Fibroblast of lung (primary cell): ENCODE measurements at regions not wholly inside any gene's neighbourhood (a gene's known extent, or its start where the extent isn't known, plus 50 kb on each side); places are given as distances from the start of the nearest gene placed in this dataset.

Source experiments
- DNase-seq, 2 donors: peaks; one replicate each; pipeline versions ENCODE4 v3.0.0 to v3.0.0-alpha.2; 2010; ENCODE audit warnings: low read depth in 2 of 2
- H2AFZ ChIP-seq: 2 replicates; pipeline ENCODE4 v1.5.1; 2012; ENCODE audit warnings: low read length, control low read depth, inconsistent platforms
- H3K27ac ChIP-seq: 2 replicates; pipeline ENCODE4 v1.5.1; 2011; ENCODE audit warnings: low read length, control low read depth; ENCODE audit not compliant: insufficient read depth
- H3K27me3 ChIP-seq: 2 replicates; pipeline ENCODE4 v1.5.1; 2011; ENCODE audit warnings: mild to moderate bottlenecking, low read length; ENCODE audit not compliant: control insufficient read depth, insufficient read depth
- H3K36me3 ChIP-seq: 2 replicates; pipeline ENCODE4 v1.5.1; 2011; ENCODE audit warnings: low read length; ENCODE audit not compliant: control insufficient read depth, insufficient read depth
- H3K4me1 ChIP-seq: 2 replicates; pipeline ENCODE4 v1.5.1; 2011; ENCODE audit warnings: low read length; ENCODE audit not compliant: control insufficient read depth, insufficient read depth; ENCODE audit errors: extremely low read depth
- H3K4me2 ChIP-seq: 2 replicates; pipeline ENCODE4 v1.5.1; 2011; ENCODE audit warnings: low read length, control low read depth; ENCODE audit not compliant: insufficient read depth; ENCODE audit errors: extremely low read depth
- H3K4me3 ChIP-seq, 4 experiments: fragments of 200-600 bp in 1 of 4; sonication (generic) in 1 of 4; replicated peaks in 1 of 4; 2 replicates each; pipeline ENCODE4 v1.5.1; 2011 to 2016; ENCODE audit warnings: low read length in 4 of 4, low read depth in 3 of 4, mild to moderate bottlenecking in 3 of 4, control low read depth in 2 of 4, inconsistent platforms in 1 of 4, mixed read lengths in 1 of 4; ENCODE audit not compliant: insufficient read depth in 1 of 4; ENCODE audit errors: control extremely low read depth in 1 of 4
- H3K79me2 ChIP-seq: 2 replicates; pipeline ENCODE4 v1.5.1; 2012; ENCODE audit warnings: mild to moderate bottlenecking, low read length, inconsistent platforms; ENCODE audit not compliant: control insufficient read depth, insufficient read depth
- H3K9ac ChIP-seq: 2 replicates; pipeline ENCODE4 v1.5.1; 2011; ENCODE audit warnings: mild to moderate bottlenecking, low read length, control low read depth; ENCODE audit not compliant: insufficient read depth
- H3K9me3 ChIP-seq: 2 replicates; pipeline ENCODE4 v1.5.1; 2012; ENCODE audit warnings: low read depth, low read length; ENCODE audit not compliant: control insufficient read depth, insufficient read depth
- H4K20me1 ChIP-seq: 2 replicates; pipeline ENCODE4 v1.5.1; 2011; ENCODE audit warnings: low read length; ENCODE audit not compliant: control insufficient read depth, insufficient read depth; ENCODE audit errors: extremely low read depth
- EZH2 ChIP-seq: IDR thresholded peaks from 2 replicates; pipeline ENCODE4 v1.5.1; 2012; ENCODE audit warnings: low read length, control low read depth, mild to moderate bottlenecking; ENCODE audit errors: missing control alignments
- TF ChIP-seq, protein P1 (sequence below), 2 donors: IDR thresholded peaks in 1 of 2; conservative IDR thresholded peaks in 1 of 2; 1 replicate in 1 of 2; 2 replicates in 1 of 2; pipeline ENCODE4 v1.5.1; 2011 to 2012; ENCODE audit warnings: low read length in 2 of 2, control low read depth in 1 of 2, inconsistent platforms in 1 of 2, low read depth in 1 of 2, mild to moderate bottlenecking in 1 of 2

DNA sequence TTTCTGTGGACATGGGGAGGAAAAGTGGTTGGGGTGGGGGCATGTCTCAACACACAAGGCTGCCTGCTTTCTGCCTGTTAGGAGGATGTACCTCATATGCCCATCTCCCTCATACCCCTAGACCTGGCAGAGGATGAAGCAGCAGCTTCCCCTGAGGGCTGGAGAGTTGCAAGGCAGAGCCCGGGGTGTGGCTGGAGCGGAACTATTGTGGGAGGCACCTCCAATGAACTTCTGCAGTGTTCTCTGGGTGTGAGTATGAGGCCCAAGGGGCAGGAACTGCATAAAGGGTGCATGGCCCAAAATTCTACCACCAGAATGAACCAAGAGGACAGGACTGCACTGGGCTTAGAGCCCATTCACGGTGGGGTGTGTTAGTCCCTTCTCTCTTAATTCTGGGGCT, 296.3 kb upstream of the SIX2 start:
- no peak for TF ChIP-seq EZH2
- TF ChIP-seq, protein P1, sequence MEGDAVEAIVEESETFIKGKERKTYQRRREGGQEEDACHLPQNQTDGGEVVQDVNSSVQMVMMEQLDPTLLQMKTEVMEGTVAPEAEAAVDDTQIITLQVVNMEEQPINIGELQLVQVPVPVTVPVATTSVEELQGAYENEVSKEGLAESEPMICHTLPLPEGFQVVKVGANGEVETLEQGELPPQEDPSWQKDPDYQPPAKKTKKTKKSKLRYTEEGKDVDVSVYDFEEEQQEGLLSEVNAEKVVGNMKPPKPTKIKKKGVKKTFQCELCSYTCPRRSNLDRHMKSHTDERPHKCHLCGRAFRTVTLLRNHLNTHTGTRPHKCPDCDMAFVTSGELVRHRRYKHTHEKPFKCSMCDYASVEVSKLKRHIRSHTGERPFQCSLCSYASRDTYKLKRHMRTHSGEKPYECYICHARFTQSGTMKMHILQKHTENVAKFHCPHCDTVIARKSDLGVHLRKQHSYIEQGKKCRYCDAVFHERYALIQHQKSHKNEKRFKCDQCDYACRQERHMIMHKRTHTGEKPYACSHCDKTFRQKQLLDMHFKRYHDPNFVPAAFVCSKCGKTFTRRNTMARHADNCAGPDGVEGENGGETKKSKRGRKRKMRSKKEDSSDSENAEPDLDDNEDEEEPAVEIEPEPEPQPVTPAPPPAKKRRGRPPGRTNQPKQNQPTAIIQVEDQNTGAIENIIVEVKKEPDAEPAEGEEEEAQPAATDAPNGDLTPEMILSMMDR (conservative IDR thresholded peaks at IDR 0.05 in 1 of 2, IDR thresholded peaks at IDR 0.05 in 1 of 2; ENCODE audit: low read depth in 1 of 2, low read length in 2 of 2) = no peak
- Histone ChIP-seq H3K36me3 (no peaks in the 10 kb centered on the region), H3K9ac (no peak overlapping the region), H3K4me2 (no peak overlapping the region), H3K27me3 (peaks cover 26% of the 10 kb centered on the region), H4K20me1 (no peaks in the 10 kb centered on the region), H3K27ac (no peak overlapping the region), H2AFZ (no peak overlapping the region), H3K4me1 (no peaks in the 10 kb centered on the region), H3K4me3 (no peak overlapping the region), H3K9me3 (no peaks in the 10 kb centered on the region), H3K79me2 (no peaks in the 10 kb centered on the region)
- DNase-seq = no peak

GRCh38 chr2:45303417-45304202, 294.4 kb upstream of the SIX2 start:
- Histone ChIP-seq H3K27me3 (peaks cover 26% of the 10 kb centered on the region), H3K27ac (no peak overlapping the region), H3K9ac (no peak overlapping the region), H3K4me2 (no peak overlapping the region), H3K4me1 (no peaks in the 10 kb centered on the region), H2AFZ (no peak overlapping the region), H3K36me3 (no peaks in the 10 kb centered on the region), H4K20me1 (no peaks in the 10 kb centered on the region), H3K9me3 (no peaks in the 10 kb centered on the region), H3K4me3 (no peak overlapping the region), H3K79me2 (no peaks in the 10 kb centered on the region)
- no peak for TF ChIP-seq EZH2
- TF ChIP-seq, protein P1 (conservative IDR thresholded peaks at IDR 0.05 in 1 of 2, IDR thresholded peaks at IDR 0.05 in 1 of 2; ENCODE audit: low read depth in 1 of 2, low read length in 2 of 2) = no peak
- no peak for DNase-seq

DNA sequence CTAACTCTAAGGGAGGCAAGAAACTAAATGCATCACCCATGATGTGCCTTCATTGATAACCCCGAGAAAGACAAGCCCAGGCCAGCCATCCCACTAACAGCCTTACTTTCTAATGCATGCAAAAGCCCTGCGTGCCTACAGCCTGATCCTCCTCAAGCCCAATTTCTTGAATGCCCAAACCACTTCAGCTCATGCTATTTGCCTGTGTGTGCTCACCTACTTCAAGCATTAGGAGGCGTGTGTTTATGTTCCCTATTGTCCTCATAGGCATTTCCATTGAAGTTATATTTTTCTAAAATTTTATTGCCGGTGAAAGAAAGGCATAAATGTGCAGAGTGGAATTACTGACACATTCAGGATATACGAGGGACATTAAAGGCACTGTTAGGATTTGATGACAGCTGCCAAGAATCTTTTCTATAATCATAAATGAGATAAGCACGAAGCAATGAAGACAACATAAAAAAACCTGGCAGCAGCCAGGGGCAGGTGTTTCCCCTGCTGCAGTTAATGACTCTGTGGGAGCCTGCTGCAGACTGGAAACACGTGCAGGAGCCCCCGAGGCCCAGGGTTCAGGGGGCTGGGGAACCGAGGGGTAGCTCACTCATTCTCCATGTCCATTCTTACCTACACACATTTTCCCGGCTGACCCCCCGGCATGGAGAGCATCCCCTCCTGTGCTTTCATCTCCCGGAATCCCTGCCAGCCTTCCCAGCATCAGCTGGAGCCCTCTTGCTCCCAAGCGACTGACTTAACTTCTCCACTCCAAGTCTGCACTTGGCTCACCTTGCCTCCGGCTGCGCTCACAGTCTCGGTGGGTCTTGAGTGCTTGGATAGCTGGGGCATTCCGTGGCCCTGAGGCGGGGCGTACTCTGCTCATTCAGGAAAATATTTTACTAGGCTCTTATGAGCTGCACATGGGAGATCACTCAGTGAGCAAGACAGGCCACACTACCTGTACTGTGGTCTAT, 292.3 kb upstream of the SIX2 start:
- Histone ChIP-seq H2AFZ (no peak overlapping the region), H3K4me3 (no peak overlapping the region), H3K9ac (no peak overlapping the region), H3K4me2 (no peak overlapping the region), H3K36me3 (no peaks in the 10 kb centered on the region), H3K27ac (no peak overlapping the region), H3K9me3 (no peaks in the 10 kb centered on the region), H4K20me1 (no peaks in the 10 kb centered on the region), H3K27me3 (peaks cover 21% of the 10 kb centered on the region), H3K4me1 (no peaks in the 10 kb centered on the region), H3K79me2 (no peaks in the 10 kb centered on the region)
- no peak for DNase-seq
- no peak for TF ChIP-seq EZH2
- TF ChIP-seq, protein P1 (conservative IDR thresholded peaks at IDR 0.05 in 1 of 2, IDR thresholded peaks at IDR 0.05 in 1 of 2; ENCODE audit: low read depth in 1 of 2, low read length in 2 of 2) = no peak
